ENCODE measurements at regions not wholly inside any gene's neighbourhood (a gene's known extent, or its start where the extent isn't known, plus 50 kb on each side); places are given as distances from the start of the nearest gene placed in this dataset.

DNA sequence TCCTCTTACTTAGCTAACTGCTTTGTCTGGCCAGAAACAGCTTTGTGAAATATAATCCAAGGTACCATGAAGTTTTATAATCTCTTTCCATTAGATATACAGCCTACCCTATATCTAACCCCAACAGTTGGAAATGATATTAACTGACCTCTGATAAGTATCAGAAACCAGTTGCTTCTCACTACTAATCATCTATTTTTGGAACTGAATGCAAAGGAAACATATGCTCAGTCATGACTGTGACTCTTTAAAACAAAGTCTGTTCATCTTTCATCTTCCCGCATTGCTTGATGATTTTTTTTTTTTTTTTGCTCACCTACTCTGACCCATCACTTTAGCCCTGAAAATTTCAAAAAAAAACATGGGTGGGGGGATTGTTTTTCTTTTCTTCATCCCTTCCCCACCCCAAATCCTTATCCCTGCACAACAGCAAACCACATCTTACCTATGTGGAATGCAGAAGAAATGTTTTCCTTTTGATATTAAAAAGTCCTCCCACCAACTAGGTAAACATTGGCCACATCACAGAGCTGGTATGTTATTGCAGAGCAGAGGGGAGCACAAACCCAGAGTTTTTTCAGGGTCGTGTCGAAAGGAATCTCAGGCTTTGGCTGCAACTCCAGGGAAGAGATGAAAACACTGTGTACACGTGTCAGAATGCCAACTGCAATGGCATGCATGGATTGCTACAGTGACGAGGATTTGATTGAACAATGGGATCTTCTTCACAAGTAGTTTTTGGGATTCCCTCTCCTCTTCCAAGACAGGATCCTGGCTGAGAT, 137.3 kb downstream of the SLC30A10 start:
- ATAC-seq (no peak), FAIRE-seq (no peak), DNase-seq (ENCODE audit: low read depth in 1 of 2, low spot score in 1 of 2) (no peak)
- 12% methylated on average over 5 of the region's 5 CpGs for WGBS (ENCODE audit: missing lambda C conversion rate)
- CTCF ChIA-PET = no interaction called here
- no peak overlapping the region for H3K27ac ChIP-seq
- no peaks in the 10 kb centered on the region for H3K9me3 ChIP-seq
- POLR2A ChIA-PET = no interaction called here
- TF ChIP-seq RFX5 (IDR thresholded peaks at IDR 0.05) (no peak), POLR2AphosphoS2 (conservative IDR thresholded peaks at IDR 0.05; ENCODE audit: low read length) (no peak), JUN (IDR thresholded peaks at IDR 0.05) (no peak), ZNF302 (CRISPR knock-in tag; IDR thresholded peaks at IDR 0.05) (no peak), RCOR1 (IDR thresholded peaks at IDR 0.05; ENCODE audit: low read depth, low read length) (no peak), TFCP2L1 (CRISPR knock-in tag; IDR thresholded peaks at IDR 0.05) (no peak), RNF2 (IDR thresholded peaks at IDR 0.05; ENCODE audit: borderline replicate concordance, low read depth) (no peak), POLR2A (IDR thresholded peaks at IDR 0.05; ENCODE audit: low read length) (no peak), CBX8 (IDR thresholded peaks at IDR 0.05) (no peak), PHF8 (IDR thresholded peaks at IDR 0.05; ENCODE audit: borderline replicate concordance, low read depth) (no peak), EHF (CRISPR knock-in tag; IDR thresholded peaks at IDR 0.05) (no peak)
- TF ChIP-seq, protein P1, sequence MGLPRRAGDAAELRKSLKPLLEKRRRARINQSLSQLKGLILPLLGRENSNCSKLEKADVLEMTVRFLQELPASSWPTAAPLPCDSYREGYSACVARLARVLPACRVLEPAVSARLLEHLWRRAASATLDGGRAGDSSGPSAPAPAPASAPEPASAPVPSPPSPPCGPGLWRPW (IDR thresholded peaks at IDR 0.05) = no peak
- TF ChIP-seq, protein P2, sequence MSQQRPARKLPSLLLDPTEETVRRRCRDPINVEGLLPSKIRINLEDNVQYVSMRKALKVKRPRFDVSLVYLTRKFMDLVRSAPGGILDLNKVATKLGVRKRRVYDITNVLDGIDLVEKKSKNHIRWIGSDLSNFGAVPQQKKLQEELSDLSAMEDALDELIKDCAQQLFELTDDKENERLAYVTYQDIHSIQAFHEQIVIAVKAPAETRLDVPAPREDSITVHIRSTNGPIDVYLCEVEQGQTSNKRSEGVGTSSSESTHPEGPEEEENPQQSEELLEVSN (IDR thresholded peaks at IDR 0.05; ENCODE audit: borderline replicate concordance, low read depth) = no peak
- TF ChIP-seq, protein P3, sequence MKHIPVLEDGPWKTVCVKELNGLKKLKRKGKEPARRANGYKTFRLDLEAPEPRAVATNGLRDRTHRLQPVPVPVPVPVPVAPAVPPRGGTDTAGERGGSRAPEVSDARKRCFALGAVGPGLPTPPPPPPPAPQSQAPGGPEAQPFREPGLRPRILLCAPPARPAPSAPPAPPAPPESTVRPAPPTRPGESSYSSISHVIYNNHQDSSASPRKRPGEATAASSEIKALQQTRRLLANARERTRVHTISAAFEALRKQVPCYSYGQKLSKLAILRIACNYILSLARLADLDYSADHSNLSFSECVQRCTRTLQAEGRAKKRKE (CRISPR knock-in tag; IDR thresholded peaks at IDR 0.05; ENCODE audit: low read depth) = no peak
- TF ChIP-seq, protein P4, sequence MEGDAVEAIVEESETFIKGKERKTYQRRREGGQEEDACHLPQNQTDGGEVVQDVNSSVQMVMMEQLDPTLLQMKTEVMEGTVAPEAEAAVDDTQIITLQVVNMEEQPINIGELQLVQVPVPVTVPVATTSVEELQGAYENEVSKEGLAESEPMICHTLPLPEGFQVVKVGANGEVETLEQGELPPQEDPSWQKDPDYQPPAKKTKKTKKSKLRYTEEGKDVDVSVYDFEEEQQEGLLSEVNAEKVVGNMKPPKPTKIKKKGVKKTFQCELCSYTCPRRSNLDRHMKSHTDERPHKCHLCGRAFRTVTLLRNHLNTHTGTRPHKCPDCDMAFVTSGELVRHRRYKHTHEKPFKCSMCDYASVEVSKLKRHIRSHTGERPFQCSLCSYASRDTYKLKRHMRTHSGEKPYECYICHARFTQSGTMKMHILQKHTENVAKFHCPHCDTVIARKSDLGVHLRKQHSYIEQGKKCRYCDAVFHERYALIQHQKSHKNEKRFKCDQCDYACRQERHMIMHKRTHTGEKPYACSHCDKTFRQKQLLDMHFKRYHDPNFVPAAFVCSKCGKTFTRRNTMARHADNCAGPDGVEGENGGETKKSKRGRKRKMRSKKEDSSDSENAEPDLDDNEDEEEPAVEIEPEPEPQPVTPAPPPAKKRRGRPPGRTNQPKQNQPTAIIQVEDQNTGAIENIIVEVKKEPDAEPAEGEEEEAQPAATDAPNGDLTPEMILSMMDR (IDR thresholded peaks at IDR 0.05) = no peak
- TF ChIP-seq, protein P5, sequence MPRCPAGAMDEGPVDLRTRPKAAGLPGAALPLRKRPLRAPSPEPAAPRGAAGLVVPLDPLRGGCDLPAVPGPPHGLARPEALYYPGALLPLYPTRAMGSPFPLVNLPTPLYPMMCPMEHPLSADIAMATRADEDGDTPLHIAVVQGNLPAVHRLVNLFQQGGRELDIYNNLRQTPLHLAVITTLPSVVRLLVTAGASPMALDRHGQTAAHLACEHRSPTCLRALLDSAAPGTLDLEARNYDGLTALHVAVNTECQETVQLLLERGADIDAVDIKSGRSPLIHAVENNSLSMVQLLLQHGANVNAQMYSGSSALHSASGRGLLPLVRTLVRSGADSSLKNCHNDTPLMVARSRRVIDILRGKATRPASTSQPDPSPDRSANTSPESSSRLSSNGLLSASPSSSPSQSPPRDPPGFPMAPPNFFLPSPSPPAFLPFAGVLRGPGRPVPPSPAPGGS (IDR thresholded peaks at IDR 0.05) = no peak
- TF ChIP-seq, protein P6, sequence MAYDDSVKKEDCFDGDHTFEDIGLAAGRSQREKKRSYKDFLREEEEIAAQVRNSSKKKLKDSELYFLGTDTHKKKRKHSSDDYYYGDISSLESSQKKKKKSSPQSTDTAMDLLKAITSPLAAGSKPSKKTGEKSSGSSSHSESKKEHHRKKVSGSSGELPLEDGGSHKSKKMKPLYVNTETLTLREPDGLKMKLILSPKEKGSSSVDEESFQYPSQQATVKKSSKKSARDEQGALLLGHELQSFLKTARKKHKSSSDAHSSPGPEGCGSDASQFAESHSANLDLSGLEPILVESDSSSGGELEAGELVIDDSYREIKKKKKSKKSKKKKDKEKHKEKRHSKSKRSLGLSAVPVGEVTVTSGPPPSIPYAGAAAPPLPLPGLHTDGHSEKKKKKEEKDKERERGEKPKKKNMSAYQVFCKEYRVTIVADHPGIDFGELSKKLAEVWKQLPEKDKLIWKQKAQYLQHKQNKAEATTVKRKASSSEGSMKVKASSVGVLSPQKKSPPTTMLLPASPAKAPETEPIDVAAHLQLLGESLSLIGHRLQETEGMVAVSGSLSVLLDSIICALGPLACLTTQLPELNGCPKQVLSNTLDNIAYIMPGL (CRISPR knock-in tag; IDR thresholded peaks at IDR 0.05; ENCODE audit: borderline replicate concordance) = no peak
- H3K4me1 ChIP-seq = no peaks in the 10 kb centered on the region
- no peak overlapping the region for H3K4me3 ChIP-seq
- H3K4me2 ChIP-seq = no peak overlapping the region

DNA sequence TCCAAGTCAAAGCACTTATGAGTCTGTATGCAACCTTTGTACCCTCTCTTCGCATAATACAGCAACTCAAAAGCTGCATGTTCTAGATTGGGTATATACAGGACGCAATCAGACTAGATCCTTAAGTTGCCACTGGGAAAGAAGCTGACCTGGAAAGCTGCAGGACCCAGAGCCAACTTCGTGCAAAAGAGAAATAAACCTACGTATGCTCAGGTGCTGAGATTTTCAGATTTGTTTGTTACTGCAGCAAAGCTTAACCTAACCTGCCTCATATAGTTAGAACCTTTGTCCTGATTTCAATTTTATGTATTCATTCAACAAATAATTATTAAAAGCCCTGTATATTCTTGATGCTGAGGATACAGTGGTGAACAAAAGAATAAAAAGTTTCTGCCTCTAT, 139.7 kb downstream of the SLC30A10 start:
- ATAC-seq (no peak), FAIRE-seq (no peak), DNase-seq (ENCODE audit: low read depth in 1 of 2, low spot score in 1 of 2) (no peak)
- TF ChIP-seq CEBPB (IDR thresholded peaks at IDR 0.05) = no peak
- TF ChIP-seq ZSCAN20 (CRISPR knock-in tag; IDR thresholded peaks at IDR 0.05) = no peak
- no peak for TF ChIP-seq HDAC2 (IDR thresholded peaks at IDR 0.05)
- no peak for TF ChIP-seq HOXB5 (CRISPR knock-in tag; IDR thresholded peaks at IDR 0.05)
- Histone ChIP-seq H3K27ac (no peak overlapping the region), H3K4me1 (no peaks in the 10 kb centered on the region), H3K9me3 (no peaks in the 10 kb centered on the region), H3K4me3 (no peak overlapping the region), H3K4me2 (no peak overlapping the region)
- WGBS (ENCODE audit: missing lambda C conversion rate) = 30% methylated on average over 4 of the region's 4 CpGs
- ChIA-PET POLR2A (no interaction called here), CTCF (no interaction called here)

Data from A549 (cell line).